ENCODE measurements at regions not wholly inside any gene's neighbourhood (a gene's known extent, or its start where the extent isn't known, plus 50 kb on each side); places are given as distances from the start of the nearest gene placed in this dataset.

- DNase-seq (ENCODE audit: extremely low spot score): no peak
- H3K9me3 ChIP-seq: no peaks in the 10 kb centered on the region
- H3K36me3 ChIP-seq: no peaks in the 10 kb centered on the region
- H3K4me1 ChIP-seq: peaks cover 0 to 21% (median 5%) of the 10 kb centered on the region in 4 donors
- TF ChIP-seq EP300 (IDR thresholded peaks at IDR 0.05) (no peak), POLR2A (IDR thresholded peaks at IDR 0.05; ENCODE audit: low read depth) (no peak), POLR2AphosphoS5 (IDR thresholded peaks at IDR 0.05) (no peak), CTCF (IDR thresholded peaks at IDR 0.05) (no peak)
- 96% methylated on average over 1 of the region's 1 CpG for WGBS
- no peak overlapping the region for H3K4me3 ChIP-seq
- no peaks in the 10 kb centered on the region for H3K27me3 ChIP-seq
- intact Hi-C loops (cut with DNase I): no loop called here
- no peak overlapping the region for H3K27ac ChIP-seq (replicated peaks in 1 of 4)
Measured at GRCh38 chr13:76777096-76777495, 109.1 kb downstream of the KCTD12 start.

GRCh38 chr13:76775088-76775740, 111.0 kb downstream of the KCTD12 start:
- Histone ChIP-seq H3K27ac (replicated peaks in 1 of 4) (no peak overlapping the region), H3K27me3 (no peaks in the 10 kb centered on the region), H3K36me3 (no peaks in the 10 kb centered on the region), H3K9me3 (no peaks in the 10 kb centered on the region), H3K4me3 (no peak overlapping the region), H3K4me1 (peaks cover 0 to 20% (median 3%) of the 10 kb centered on the region in 4 donors)
- WGBS: 64% methylated on average over 3 of the region's 3 CpGs
- intact Hi-C loops (cut with DNase I): no loop called here
- no peak for DNase-seq (ENCODE audit: extremely low spot score)
- TF ChIP-seq POLR2A (IDR thresholded peaks at IDR 0.05; ENCODE audit: low read depth) (no peak), POLR2AphosphoS5 (IDR thresholded peaks at IDR 0.05) (no peak), EP300 (IDR thresholded peaks at IDR 0.05) (no peak), CTCF (IDR thresholded peaks at IDR 0.05) (no peak)

DNA sequence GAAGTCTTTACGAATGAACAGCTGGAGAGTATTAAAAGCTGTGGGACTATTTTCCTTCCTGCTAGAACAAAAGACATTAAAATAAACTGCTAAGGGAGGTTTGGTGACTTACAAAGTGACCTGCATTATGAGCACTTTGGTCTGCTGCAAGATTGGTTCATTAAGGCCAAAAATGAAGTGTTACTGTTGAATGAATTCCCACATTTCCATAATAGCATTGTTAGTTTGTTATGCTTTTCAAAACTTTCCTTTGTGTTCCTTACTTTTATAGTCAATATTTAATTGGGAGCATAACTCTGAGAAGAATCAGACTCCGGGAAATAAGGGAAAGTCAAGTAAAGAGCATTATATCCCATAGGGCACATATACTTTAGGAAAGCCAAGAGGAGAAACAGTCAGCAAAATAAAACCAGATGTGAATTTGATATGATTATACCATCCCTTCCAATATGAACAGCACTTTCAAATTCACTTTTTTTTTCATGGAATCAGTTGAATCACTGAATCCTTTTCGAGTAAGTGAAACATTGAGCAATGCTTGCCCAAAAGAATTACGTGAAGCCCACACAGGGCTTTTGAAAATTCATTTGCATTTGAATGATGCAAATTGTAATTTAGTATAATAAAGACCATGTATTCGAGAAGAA, 112.6 kb downstream of the KCTD12 start:
- no peak for DNase-seq (ENCODE audit: extremely low spot score)
- 77% methylated on average over 5 of the region's 5 CpGs for WGBS
- Histone ChIP-seq H3K9me3 (no peaks in the 10 kb centered on the region), H3K4me1 (peaks cover 0 to 3% (median 0%) of the 10 kb centered on the region in 4 donors), H3K27ac (replicated peaks in 1 of 4) (no peak overlapping the region), H3K4me3 (no peak overlapping the region), H3K36me3 (no peaks in the 10 kb centered on the region), H3K27me3 (no peaks in the 10 kb centered on the region)
- intact Hi-C loops (cut with DNase I): no loop called here
- no peak for TF ChIP-seq CTCF (IDR thresholded peaks at IDR 0.05)
- no peak for TF ChIP-seq EP300 (IDR thresholded peaks at IDR 0.05)
- TF ChIP-seq POLR2A (IDR thresholded peaks at IDR 0.05; ENCODE audit: low read depth): no peak
- TF ChIP-seq POLR2AphosphoS5 (IDR thresholded peaks at IDR 0.05): no peak

GRCh38 chr13:76772241-76772640, 114.0 kb downstream of the KCTD12 start:
- no peak overlapping the region for H3K27ac ChIP-seq (replicated peaks in 1 of 4)
- no peak overlapping the region for H3K4me3 ChIP-seq
- WGBS: 100% methylated on average over 1 of the region's 1 CpG
- intact Hi-C loops (cut with DNase I): no loop called here
- TF ChIP-seq POLR2AphosphoS5 (IDR thresholded peaks at IDR 0.05): no peak
- no peak for TF ChIP-seq CTCF (IDR thresholded peaks at IDR 0.05)
- TF ChIP-seq EP300 (IDR thresholded peaks at IDR 0.05): no peak
- no peak for TF ChIP-seq POLR2A (IDR thresholded peaks at IDR 0.05; ENCODE audit: low read depth)
- no peaks in the 10 kb centered on the region for H3K9me3 ChIP-seq
- DNase-seq (ENCODE audit: extremely low spot score): no peak
- no peaks in the 10 kb centered on the region for H3K36me3 ChIP-seq
- H3K4me1 ChIP-seq: no peaks in the 10 kb centered on the region
- no peaks in the 10 kb centered on the region for H3K27me3 ChIP-seq
